HT1080 (cell line): ENCODE measurements at regions not wholly inside any gene's neighbourhood (a gene's known extent, or its start where the extent isn't known, plus 50 kb on each side); places are given as distances from the start of the nearest gene placed in this dataset.

Experiments
- DNase-seq: peaks from one replicate; pipeline ENCODE4 v3.0.0-alpha.2; 2015; ENCODE audit warnings: low read depth

- DNase-seq, result no peak
These were observed 336.1 kb upstream of the ZP4 start for GRCh38 chr1:238226810-238227209.

GRCh38 chr1:238223076-238223640 lies 332.4 kb upstream of the ZP4 start:
- DNase-seq, result peak; percentile 42

- no peak for DNase-seq
These were observed 331.0 kb upstream of the ZP4 start for GRCh38 chr1:238221738-238222137.

- no peak for DNase-seq
These were observed 323.7 kb upstream of the ZP4 start for GRCh38 chr1:238214449-238214848.

- no peak for DNase-seq
These were observed 314.4 kb upstream of the ZP4 start for GRCh38 chr1:238205045-238205662.

GRCh38 chr1:238201992-238202391 lies 311.3 kb upstream of the ZP4 start:
- DNase-seq, result no peak

- no peak for DNase-seq
These were observed 308.6 kb upstream of the ZP4 start for GRCh38 chr1:238199325-238199724.

- DNase-seq, result no peak
These were observed 305.8 kb upstream of the ZP4 start for GRCh38 chr1:238196516-238196915.

- DNase-seq, result no peak
These were observed 300.4 kb upstream of the ZP4 start for GRCh38 chr1:238191170-238191569.

GRCh38 chr1:238187575-238187949 lies 296.8 kb upstream of the ZP4 start:
- DNase-seq, result no peak

- DNase-seq, result no peak
These were observed 296.3 kb upstream of the ZP4 start for GRCh38 chr1:238186887-238187574.

GRCh38 chr1:238177960-238178645 lies 287.4 kb upstream of the ZP4 start:
- DNase-seq, result peak; percentile 60

GRCh38 chr1:238177351-238177750 lies 286.6 kb upstream of the ZP4 start:
- DNase-seq, result no peak

GRCh38 chr1:238176441-238176840 lies 285.7 kb upstream of the ZP4 start:
- DNase-seq, result no peak

GRCh38 chr1:238171985-238172384 lies 281.3 kb upstream of the ZP4 start:
- DNase-seq, result no peak

GRCh38 chr1:238161955-238162354 lies 271.2 kb upstream of the ZP4 start:
- DNase-seq, result no peak

GRCh38 chr1:238153939-238154338 lies 263.2 kb upstream of the ZP4 start:
- DNase-seq, result no peak

GRCh38 chr1:238153253-238153652 lies 262.5 kb upstream of the ZP4 start:
- DNase-seq, result no peak

- peak; percentile 43 for DNase-seq
These were observed 261.4 kb upstream of the ZP4 start for GRCh38 chr1:238152119-238152518.

- DNase-seq, result no peak
These were observed 252.3 kb upstream of the ZP4 start for GRCh38 chr1:238143038-238143437.

- no peak for DNase-seq
These were observed 250.6 kb upstream of the ZP4 start for GRCh38 chr1:238141353-238141752.

- peak; percentile 49 for DNase-seq
These were observed 249.0 kb upstream of the ZP4 start for GRCh38 chr1:238139713-238140112.
